ENCODE measurements at regions not wholly inside any gene's neighbourhood (a gene's known extent, or its start where the extent isn't known, plus 50 kb on each side); places are given as distances from the start of the nearest gene placed in this dataset.

GRCh38 chr2:223227338-223227737, 175.3 kb downstream of the KCNE4 start:
- TF ChIP-seq CTCF (IDR thresholded peaks at IDR 0.05) (no peak), POLR2A (IDR thresholded peaks at IDR 0.05; ENCODE audit: low read depth) (no peak), POLR2AphosphoS5 (IDR thresholded peaks at IDR 0.05) (no peak)
